Neural progenitor cell (in vitro differentiated cells): ENCODE measurements at regions not wholly inside any gene's neighbourhood (a gene's known extent, or its start where the extent isn't known, plus 50 kb on each side); places are given as distances from the start of the nearest gene placed in this dataset.

Experiments used
- EZH2 ChIP-seq: fragments of 200-600 bp; sonication (generic); IDR thresholded peaks from 2 replicates; pipeline ENCODE4 v1.6.1; 2017; ENCODE audit warnings: antibody characterized with exemption, mild to moderate bottlenecking, moderate library complexity
- EZH2phosphoT487 ChIP-seq: fragments of 200-600 bp; sonication (generic); IDR thresholded peaks from 2 replicates; pipeline ENCODE4 v1.6.1; 2017; ENCODE audit warnings: antibody characterized with exemption
- TF ChIP-seq, protein P1 (sequence below): fragments of 200-600 bp; sonication (generic); IDR thresholded peaks from 2 replicates; pipeline ENCODE4 v1.5.1; 2017; ENCODE audit warnings: antibody characterized with exemption, mild to moderate bottlenecking

DNA sequence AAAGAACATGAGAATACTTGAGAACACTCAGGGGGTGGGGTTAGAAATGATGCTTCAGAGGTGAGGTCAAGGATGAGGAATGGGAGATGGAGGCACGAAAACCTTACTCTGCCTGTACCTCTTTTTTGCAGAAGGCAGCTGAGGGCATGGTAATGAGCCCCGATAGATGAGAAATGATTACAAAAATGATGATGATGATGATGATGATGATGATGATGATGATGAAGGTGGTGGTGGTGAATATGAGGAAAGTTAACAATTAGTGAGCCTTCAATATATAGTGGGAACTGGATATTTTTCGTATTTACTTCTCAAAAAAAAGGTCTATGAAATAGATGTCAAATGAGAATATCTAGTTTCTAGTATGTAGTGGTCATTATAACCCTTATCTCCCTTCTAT lies 584.3 kb downstream of the EPHA4 start:
- TF ChIP-seq, protein P1, sequence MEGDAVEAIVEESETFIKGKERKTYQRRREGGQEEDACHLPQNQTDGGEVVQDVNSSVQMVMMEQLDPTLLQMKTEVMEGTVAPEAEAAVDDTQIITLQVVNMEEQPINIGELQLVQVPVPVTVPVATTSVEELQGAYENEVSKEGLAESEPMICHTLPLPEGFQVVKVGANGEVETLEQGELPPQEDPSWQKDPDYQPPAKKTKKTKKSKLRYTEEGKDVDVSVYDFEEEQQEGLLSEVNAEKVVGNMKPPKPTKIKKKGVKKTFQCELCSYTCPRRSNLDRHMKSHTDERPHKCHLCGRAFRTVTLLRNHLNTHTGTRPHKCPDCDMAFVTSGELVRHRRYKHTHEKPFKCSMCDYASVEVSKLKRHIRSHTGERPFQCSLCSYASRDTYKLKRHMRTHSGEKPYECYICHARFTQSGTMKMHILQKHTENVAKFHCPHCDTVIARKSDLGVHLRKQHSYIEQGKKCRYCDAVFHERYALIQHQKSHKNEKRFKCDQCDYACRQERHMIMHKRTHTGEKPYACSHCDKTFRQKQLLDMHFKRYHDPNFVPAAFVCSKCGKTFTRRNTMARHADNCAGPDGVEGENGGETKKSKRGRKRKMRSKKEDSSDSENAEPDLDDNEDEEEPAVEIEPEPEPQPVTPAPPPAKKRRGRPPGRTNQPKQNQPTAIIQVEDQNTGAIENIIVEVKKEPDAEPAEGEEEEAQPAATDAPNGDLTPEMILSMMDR, result no peak
- TF ChIP-seq EZH2 (no peak), EZH2phosphoT487 (no peak)
